IPS DF 6.9 (cell line): ENCODE measurements at regions not wholly inside any gene's neighbourhood (a gene's known extent, or its start where the extent isn't known, plus 50 kb on each side); places are given as distances from the start of the nearest gene placed in this dataset.

ENCODE experiments used
- DNase-seq: peaks from one replicate; pipeline ENCODE4 v3.0.0-alpha.2; 2013; ENCODE audit warnings: low read depth, low spot score
- H3K27ac ChIP-seq: one replicate; pipeline ENCODE4 v1.5.1; 2013; ENCODE audit warnings: low read length, control low read depth
- H3K27me3 ChIP-seq: 2 replicates; pipeline ENCODE4 v1.6.1; 2013; ENCODE audit warnings: mild to moderate bottlenecking, low read length; ENCODE audit not compliant: control insufficient read depth, insufficient read depth
- H3K36me3 ChIP-seq: 2 replicates; pipeline ENCODE4 v1.6.1; 2013; ENCODE audit warnings: low read length; ENCODE audit not compliant: control insufficient read depth, insufficient read depth
- H3K4me1 ChIP-seq: 2 replicates; pipeline ENCODE4 v1.6.1; 2013; ENCODE audit warnings: low read length; ENCODE audit not compliant: control insufficient read depth, insufficient read depth
- H3K4me3 ChIP-seq: 2 replicates; pipeline ENCODE4 v1.5.1; 2013; ENCODE audit warnings: mild to moderate bottlenecking, low read length
- H3K9me3 ChIP-seq: 2 replicates; pipeline ENCODE4 v1.6.1; 2013; ENCODE audit warnings: low read length, inconsistent platforms; ENCODE audit not compliant: control insufficient read depth, insufficient read depth
- WGBS: extraction: QIAGEN DNeasy Blood & Tissue Kit; methylation state at CpG from one replicate; pipeline ENCODE4 v1.1.7; 2013; ENCODE audit warnings: mixed read lengths, missing lambda C conversion rate; ENCODE audit not compliant: insufficient read length, insufficient coverage; 5-methylcytosine and 5-hydroxymethylcytosine counted together

GRCh38 chr10:130541090-130541489 lies 404.9 kb downstream of the GLRX3 start:
- no peak for DNase-seq
- no CpG with 5 or more reads among the region's 1 CpG for WGBS
- peaks cover 12% of the 10 kb centered on the region for H3K9me3 ChIP-seq

GRCh38 chr10:130542761-130543160 lies 406.6 kb downstream of the GLRX3 start:
- Histone ChIP-seq H3K36me3 (no peaks in the 10 kb centered on the region), H3K27me3 (no peaks in the 10 kb centered on the region), H3K27ac (no peak overlapping the region), H3K9me3 (peaks cover 23% of the 10 kb centered on the region), H3K4me1 (no peaks in the 10 kb centered on the region), H3K4me3 (no peak overlapping the region)
- no CpG with 5 or more reads among the region's 10 CpGs for WGBS
- DNase-seq = no peak

More at GRCh38 chr10:130541090-130541489, 404.9 kb downstream of the GLRX3 start:
- H3K36me3 ChIP-seq = no peaks in the 10 kb centered on the region
- H3K27me3 ChIP-seq = no peaks in the 10 kb centered on the region
- H3K4me1 ChIP-seq = no peaks in the 10 kb centered on the region
- H3K4me3 ChIP-seq = no peak overlapping the region
- H3K27ac ChIP-seq = no peak overlapping the region

- no CpG with 5 or more reads among the region's 7 CpGs for WGBS
- Histone ChIP-seq H3K4me3 (no peak overlapping the region), H3K36me3 (no peaks in the 10 kb centered on the region), H3K9me3 (peaks cover 27% of the 10 kb centered on the region), H3K27ac (no peak overlapping the region), H3K27me3 (no peaks in the 10 kb centered on the region), H3K4me1 (no peaks in the 10 kb centered on the region)
- no peak for DNase-seq
Measured at GRCh38 chr10:130543794-130544193, 407.6 kb downstream of the GLRX3 start.

GRCh38 chr10:130545122-130545521 lies 408.9 kb downstream of the GLRX3 start:
- WGBS = no CpG with 5 or more reads among the region's 6 CpGs
- Histone ChIP-seq H3K4me3 (no peak overlapping the region), H3K27me3 (no peaks in the 10 kb centered on the region), H3K27ac (no peak overlapping the region), H3K4me1 (no peaks in the 10 kb centered on the region), H3K36me3 (no peaks in the 10 kb centered on the region), H3K9me3 (peaks cover 28% of the 10 kb centered on the region)
- DNase-seq = no peak

- no peak for DNase-seq
- H3K4me1 ChIP-seq = no peaks in the 10 kb centered on the region
- peaks cover 28% of the 10 kb centered on the region for H3K9me3 ChIP-seq
- no peaks in the 10 kb centered on the region for H3K27me3 ChIP-seq
- H3K27ac ChIP-seq = no peak overlapping the region
- WGBS = no CpG with 5 or more reads among the region's 8 CpGs
- H3K4me3 ChIP-seq = no peak overlapping the region
- no peaks in the 10 kb centered on the region for H3K36me3 ChIP-seq
Measured at GRCh38 chr10:130545697-130546096, 409.5 kb downstream of the GLRX3 start.

- Histone ChIP-seq H3K27ac (no peak overlapping the region), H3K36me3 (no peaks in the 10 kb centered on the region), H3K9me3 (peaks cover 36% of the 10 kb centered on the region), H3K27me3 (no peaks in the 10 kb centered on the region), H3K4me1 (no peaks in the 10 kb centered on the region), H3K4me3 (no peak overlapping the region)
- no peak for DNase-seq
- no CpG with 5 or more reads among the region's 7 CpGs for WGBS
Measured at GRCh38 chr10:130546841-130547240, 410.6 kb downstream of the GLRX3 start.

GRCh38 chr10:130547368-130547767 lies 411.2 kb downstream of the GLRX3 start:
- H3K27me3 ChIP-seq = no peaks in the 10 kb centered on the region
- H3K9me3 ChIP-seq = peaks cover 40% of the 10 kb centered on the region
- no peaks in the 10 kb centered on the region for H3K4me1 ChIP-seq
- no peak overlapping the region for H3K27ac ChIP-seq
- no CpG with 5 or more reads among the region's 4 CpGs for WGBS
- H3K4me3 ChIP-seq = no peak overlapping the region
- no peak for DNase-seq
- H3K36me3 ChIP-seq = no peaks in the 10 kb centered on the region

GRCh38 chr10:130550952-130551674 lies 414.9 kb downstream of the GLRX3 start:
- no peak for DNase-seq

GRCh38 chr10:130551676-130552075 lies 415.5 kb downstream of the GLRX3 start:
- Histone ChIP-seq H3K9me3 (peaks cover 44% of the 10 kb centered on the region), H3K36me3 (no peaks in the 10 kb centered on the region), H3K27ac (no peak overlapping the region), H3K27me3 (no peaks in the 10 kb centered on the region), H3K4me1 (no peaks in the 10 kb centered on the region), H3K4me3 (no peak overlapping the region)
- WGBS = no CpG with 5 or more reads among the region's 7 CpGs
- no peak for DNase-seq

More at GRCh38 chr10:130550952-130551674, 414.9 kb downstream of the GLRX3 start:
- no peaks in the 10 kb centered on the region for H3K4me1 ChIP-seq
- peaks cover 45% of the 10 kb centered on the region for H3K9me3 ChIP-seq
- H3K36me3 ChIP-seq = no peaks in the 10 kb centered on the region
- H3K27ac ChIP-seq = no peak overlapping the region
- H3K4me3 ChIP-seq = no peak overlapping the region
- H3K27me3 ChIP-seq = no peaks in the 10 kb centered on the region
- no CpG with 5 or more reads among the region's 21 CpGs for WGBS

- Histone ChIP-seq H3K4me3 (no peak overlapping the region), H3K4me1 (no peaks in the 10 kb centered on the region), H3K27ac (no peak overlapping the region), H3K9me3 (peaks cover 39% of the 10 kb centered on the region), H3K36me3 (no peaks in the 10 kb centered on the region), H3K27me3 (no peaks in the 10 kb centered on the region)
- no peak for DNase-seq
- no CpG with 5 or more reads among the region's 7 CpGs for WGBS
Measured at GRCh38 chr10:130553826-130554225, 417.6 kb downstream of the GLRX3 start.
